Lung (tissue), 11 donors: ENCODE measurements at regions not wholly inside any gene's neighbourhood (a gene's known extent, or its start where the extent isn't known, plus 50 kb on each side); places are given as distances from the start of the nearest gene placed in this dataset.

Experiments used
- ATAC-seq: fragments of 200-7000 bp; cut with Tn5 transposase; one replicate; pipeline ENCODE4 v1.9.1; 2020; ENCODE audit warnings: moderate number of reproducible peaks; ENCODE audit not compliant: insufficient read depth, low FRiP score
- DNase-seq, 3 donors: peaks; one replicate each; pipeline ENCODE4 v3.0.0-alpha.2; 2013 to 2017
- H3K27ac ChIP-seq, 2 donors: one replicate each; pipeline ENCODE4 v1.5.1; 2013; ENCODE audit warnings: mild to moderate bottlenecking in 2 of 2, moderate library complexity in 2 of 2, control low read depth in 1 of 2, inconsistent platforms in 1 of 2, low read depth in 1 of 2, low read length in 1 of 2
- H3K27me3 ChIP-seq, 3 donors: one replicate each; pipeline ENCODE4 v1.5.1; 2013; ENCODE audit warnings: low read length in 2 of 3; ENCODE audit not compliant: control insufficient read depth in 3 of 3, insufficient read depth in 3 of 3
- H3K36me3 ChIP-seq, 4 donors: one replicate each; pipeline ENCODE4 v1.5.1; 2013; ENCODE audit warnings: low read length in 4 of 4, mild to moderate bottlenecking in 1 of 4, moderate library complexity in 1 of 4; ENCODE audit not compliant: control insufficient read depth in 4 of 4, insufficient read depth in 4 of 4
- H3K4me1 ChIP-seq, 5 donors: one replicate each; pipeline ENCODE4 v1.5.1; 2013; ENCODE audit warnings: low read length in 5 of 5, mild to moderate bottlenecking in 2 of 5, moderate library complexity in 1 of 5; ENCODE audit not compliant: control insufficient read depth in 5 of 5, insufficient read depth in 5 of 5
- H3K4me3 ChIP-seq: one replicate; pipeline ENCODE4 v1.5.1; 2013; ENCODE audit warnings: mild to moderate bottlenecking, control low read depth, moderate library complexity
- H3K9ac ChIP-seq, 2 donors: one replicate each; pipeline ENCODE4 v1.5.1; 2013; ENCODE audit warnings: low read length in 2 of 2, control low read depth in 1 of 2; ENCODE audit not compliant: insufficient read depth in 1 of 2
- H3K9me3 ChIP-seq, 4 donors: one replicate each; pipeline ENCODE4 v1.5.1; 2013; ENCODE audit warnings: low read length in 3 of 4, mild to moderate bottlenecking in 1 of 4, moderate library complexity in 1 of 4; ENCODE audit not compliant: control insufficient read depth in 4 of 4, insufficient read depth in 3 of 4
- WGBS, 2 donors: extraction: QIAGEN DNeasy Blood & Tissue Kit; methylation state at CpG; one replicate each; pipeline ENCODE4 v1.1.7; 2013; 5-methylcytosine and 5-hydroxymethylcytosine counted together
- TF ChIP-seq, protein P1 (sequence below): IDR thresholded peaks from 2 replicates; pipeline ENCODE4 v1.5.1; 2012; ENCODE audit warnings: mild to moderate bottlenecking; ENCODE audit errors: control extremely low read depth, extremely low read depth
- donor health status: control.
- donor health status: control.
- donor health status: Bipolar disorder and iron deficiency.
- donor health status: healthy.
- donor health status: DM: yes; HTN: yes; CAD: no.

DNA sequence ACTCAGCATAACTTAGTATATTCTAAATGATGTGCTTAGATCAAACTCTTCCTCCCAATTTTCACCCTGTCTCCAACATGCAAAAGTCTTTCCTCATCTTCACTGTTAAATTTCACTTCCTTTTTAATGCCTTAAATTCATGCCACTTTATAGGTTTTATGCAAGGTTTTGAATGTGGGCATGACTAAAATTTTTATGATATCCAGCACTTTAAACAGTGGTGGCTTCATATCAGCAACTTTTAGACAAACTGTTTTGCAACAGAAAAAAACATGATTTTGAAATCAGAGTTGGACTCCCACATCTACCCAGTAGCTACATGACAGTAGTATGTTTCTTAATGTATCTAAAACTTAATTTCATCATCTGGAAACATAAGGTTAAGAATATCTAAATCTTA is 84.7 kb upstream of the ZP4 start:
- no peak overlapping the region for H3K4me3 ChIP-seq
- H3K27me3 ChIP-seq: no peaks in the 10 kb centered on the region
- no peak overlapping the region for H3K9ac ChIP-seq
- ATAC-seq (no peak), DNase-seq (no peak)
- no peak overlapping the region for H3K27ac ChIP-seq
- H3K36me3 ChIP-seq: no peaks in the 10 kb centered on the region
- no peaks in the 10 kb centered on the region for H3K9me3 ChIP-seq
- TF ChIP-seq, protein P1, sequence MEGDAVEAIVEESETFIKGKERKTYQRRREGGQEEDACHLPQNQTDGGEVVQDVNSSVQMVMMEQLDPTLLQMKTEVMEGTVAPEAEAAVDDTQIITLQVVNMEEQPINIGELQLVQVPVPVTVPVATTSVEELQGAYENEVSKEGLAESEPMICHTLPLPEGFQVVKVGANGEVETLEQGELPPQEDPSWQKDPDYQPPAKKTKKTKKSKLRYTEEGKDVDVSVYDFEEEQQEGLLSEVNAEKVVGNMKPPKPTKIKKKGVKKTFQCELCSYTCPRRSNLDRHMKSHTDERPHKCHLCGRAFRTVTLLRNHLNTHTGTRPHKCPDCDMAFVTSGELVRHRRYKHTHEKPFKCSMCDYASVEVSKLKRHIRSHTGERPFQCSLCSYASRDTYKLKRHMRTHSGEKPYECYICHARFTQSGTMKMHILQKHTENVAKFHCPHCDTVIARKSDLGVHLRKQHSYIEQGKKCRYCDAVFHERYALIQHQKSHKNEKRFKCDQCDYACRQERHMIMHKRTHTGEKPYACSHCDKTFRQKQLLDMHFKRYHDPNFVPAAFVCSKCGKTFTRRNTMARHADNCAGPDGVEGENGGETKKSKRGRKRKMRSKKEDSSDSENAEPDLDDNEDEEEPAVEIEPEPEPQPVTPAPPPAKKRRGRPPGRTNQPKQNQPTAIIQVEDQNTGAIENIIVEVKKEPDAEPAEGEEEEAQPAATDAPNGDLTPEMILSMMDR: no peak
- H3K4me1 ChIP-seq: no peaks in the 10 kb centered on the region

DNA sequence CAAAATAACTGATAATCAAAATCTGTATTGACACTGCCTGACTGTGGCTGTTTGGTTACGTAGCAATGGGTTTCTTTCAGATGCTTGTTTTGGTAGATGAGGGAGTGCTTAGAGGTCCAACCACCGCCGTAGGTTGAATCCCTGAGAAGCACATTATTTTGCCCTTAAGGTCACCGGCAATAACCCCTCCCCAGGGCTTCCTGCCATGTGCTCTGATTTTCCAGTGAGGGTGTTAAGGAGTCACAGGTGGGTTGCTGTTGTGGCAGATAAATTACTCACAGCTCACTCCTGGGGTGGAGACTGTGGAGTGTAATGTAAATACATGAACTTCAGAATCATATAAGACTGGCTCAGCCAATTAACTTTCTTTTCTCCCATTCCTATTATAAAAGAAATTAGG is 81.5 kb upstream of the ZP4 start:
- Histone ChIP-seq H3K4me1 (no peaks in the 10 kb centered on the region), H3K9ac (no peak overlapping the region), H3K27ac (no peak overlapping the region), H3K27me3 (no peaks in the 10 kb centered on the region), H3K36me3 (no peaks in the 10 kb centered on the region), H3K9me3 (no peaks in the 10 kb centered on the region), H3K4me3 (no peak overlapping the region)
- TF ChIP-seq, protein P1: no peak
- 69 to 82% methylated on average over 4 of the region's 4 CpGs for WGBS, 2 donors
- DNase-seq: no peak
- no peak for ATAC-seq

DNA sequence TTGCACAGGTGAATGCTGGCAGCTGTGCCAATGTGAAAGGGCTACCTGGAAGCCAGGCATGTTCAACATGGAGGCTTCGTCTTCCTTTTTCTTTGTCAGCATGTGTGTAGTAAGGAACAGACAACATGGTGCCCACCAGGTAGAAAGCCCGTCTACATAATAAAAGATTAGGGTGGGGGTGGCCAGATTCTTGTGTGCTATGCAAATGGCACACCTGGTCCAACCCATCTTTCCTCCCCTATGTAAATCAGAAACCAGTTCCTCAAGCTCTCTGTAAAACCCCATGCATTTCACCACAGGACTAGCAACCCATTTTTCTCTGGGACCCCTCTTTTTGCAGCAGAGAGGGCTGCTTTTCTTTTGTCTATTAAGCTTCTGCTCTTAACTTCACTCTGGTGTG is 72.3 kb upstream of the ZP4 start:
- Histone ChIP-seq H3K4me3 (no peak overlapping the region), H3K4me1 (no peaks in the 10 kb centered on the region), H3K27me3 (no peaks in the 10 kb centered on the region), H3K9me3 (no peaks in the 10 kb centered on the region), H3K9ac (no peak overlapping the region), H3K27ac (no peak overlapping the region), H3K36me3 (no peaks in the 10 kb centered on the region)
- TF ChIP-seq, protein P1: no peak
- no peak for DNase-seq
- no peak for ATAC-seq
- WGBS, 2 donors: 83 to 92% methylated on average over 2 of the region's 2 CpGs

DNA sequence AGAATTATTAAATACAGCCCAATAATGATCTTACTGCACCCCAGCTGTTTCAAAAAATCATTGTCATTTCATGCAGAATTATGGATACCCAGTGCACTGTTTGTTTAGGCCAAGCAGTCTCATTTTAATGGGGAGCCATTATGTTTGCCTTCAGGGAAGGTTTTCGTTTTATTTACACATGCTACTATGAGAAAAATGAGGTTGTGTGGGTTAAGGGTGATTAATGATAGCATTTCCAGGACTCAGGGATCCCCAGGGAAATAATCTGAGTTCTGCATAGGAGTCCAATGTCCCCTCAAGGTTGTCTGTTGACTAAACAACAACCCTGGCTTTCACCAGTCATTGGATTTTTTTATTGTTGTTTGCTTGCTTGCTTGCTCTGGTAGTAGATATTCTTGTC is 71.0 kb upstream of the ZP4 start:
- no peak for ATAC-seq
- H3K36me3 ChIP-seq: no peaks in the 10 kb centered on the region

More for the DNA sequence above, 71.0 kb upstream of the ZP4 start:
- DNase-seq: no peak
- 36 to 54% methylated on average over 1 of the region's 1 CpG for WGBS, 2 donors
- no peaks in the 10 kb centered on the region for H3K4me1 ChIP-seq
- no peak overlapping the region for H3K4me3 ChIP-seq
- no peaks in the 10 kb centered on the region for H3K9me3 ChIP-seq
- H3K27me3 ChIP-seq: no peaks in the 10 kb centered on the region
- H3K9ac ChIP-seq: no peak overlapping the region
- TF ChIP-seq, protein P1: no peak
- H3K27ac ChIP-seq: peak overlapping the region in 1 of 2 donors; percentile 9
